IMR-90 (cell line): ENCODE measurements at regions not wholly inside any gene's neighbourhood (a gene's known extent, or its start where the extent isn't known, plus 50 kb on each side); places are given as distances from the start of the nearest gene placed in this dataset.

ENCODE experiments used
- ATAC-seq: fragments of 200-7000 bp; cut with Tn5 transposase; 2 replicates; pipeline ENCODE4 v1.9.1; 2020; ENCODE audit warnings: low read depth, mild to moderate bottlenecking, moderate library complexity
- BruUV-seq: library from RNA; stranded (reverse); fragments of 400-500 nt; replicated peaks from 2 replicates; lab custom pipeline; 2021; lab: Mats Ljungman, UMichigan
- CTCF ChIA-PET: fragments of 300-600 bp; formaldehyde crosslinking; extraction: SDS; loops from one replicate; lab custom pipeline; 2021; ENCODE audit warnings: antibody characterized with exemption; lab: Yijun Ruan, JAX
- POLR2A ChIA-PET: fragments of 300-600 bp; sonication (Branson Sonifier 250); formaldehyde crosslinking; loops from one replicate; lab custom pipeline; 2022; ENCODE audit warnings: antibody characterized with exemption; ENCODE audit not compliant: unreplicated experiment; lab: Charles Lee
- DNase-seq: peaks from one replicate; pipeline ENCODE4 v3.0.0; 2013
- H2AFZ ChIP-seq: replicated peaks from 2 replicates; pipeline ENCODE3; 2013; ENCODE audit warnings: low read length, mild to moderate bottlenecking; ENCODE audit not compliant: poor library complexity
- H2AK5ac ChIP-seq: 2 replicates; pipeline ENCODE4 v1.6.1; 2013; ENCODE audit warnings: low read depth, low read length, inconsistent platforms
- H2AK9ac ChIP-seq: replicated peaks from 2 replicates; pipeline ENCODE3; 2013; ENCODE audit warnings: mild to moderate bottlenecking, low read depth, low read length, moderate library complexity; ENCODE audit not compliant: poor library complexity
- H2BK120ac ChIP-seq: 2 replicates; pipeline ENCODE4 v1.6.1; 2013; ENCODE audit warnings: low read depth, low read length, inconsistent platforms
- H2BK15ac ChIP-seq: 3 replicates; pipeline ENCODE4 v1.6.1; 2013; ENCODE audit warnings: low read depth, low read length, inconsistent platforms
- H2BK20ac ChIP-seq: 2 replicates; pipeline ENCODE4 v1.6.1; 2013; ENCODE audit warnings: low read depth, mild to moderate bottlenecking, inconsistent platforms, low read length, moderate library complexity
- H2BK5ac ChIP-seq: 2 replicates; pipeline ENCODE4 v1.6.1; 2013; ENCODE audit warnings: mild to moderate bottlenecking, low read depth, low read length, inconsistent platforms; ENCODE audit not compliant: poor library complexity, severe bottlenecking
- H3K14ac ChIP-seq: replicated peaks from 2 replicates; pipeline ENCODE4 v1.6.1; 2013; ENCODE audit warnings: low read depth, low read length, inconsistent platforms
- H3K18ac ChIP-seq: 2 replicates; pipeline ENCODE4 v1.6.1; 2013; ENCODE audit warnings: low read depth, low read length, control low read depth
- H3K23ac ChIP-seq: 2 replicates; pipeline ENCODE4 v1.6.1; 2013; ENCODE audit warnings: low read depth, low read length, inconsistent platforms
- H3K27ac ChIP-seq: 2 replicates; pipeline ENCODE4 v1.5.1; 2013; ENCODE audit warnings: mild to moderate bottlenecking, control low read depth, low read length; ENCODE audit not compliant: insufficient read depth
- H3K27me3 ChIP-seq: 2 replicates; pipeline ENCODE4 v1.6.1; 2013; ENCODE audit warnings: low read length; ENCODE audit not compliant: control insufficient read depth, insufficient read depth
- H3K36me3 ChIP-seq: 2 replicates; pipeline ENCODE4 v1.6.1; 2013; ENCODE audit warnings: low read length, mixed read lengths; ENCODE audit not compliant: control insufficient read depth, insufficient read depth
- H3K4ac ChIP-seq: 2 replicates; pipeline ENCODE4 v1.6.1; 2013; ENCODE audit warnings: low read depth, low read length, inconsistent platforms
- H3K4me1 ChIP-seq: 2 replicates; pipeline ENCODE4 v1.6.1; 2013; ENCODE audit warnings: low read length, mixed read lengths; ENCODE audit not compliant: control insufficient read depth, insufficient read depth
- H3K4me2 ChIP-seq: 2 replicates; pipeline ENCODE4 v1.6.1; 2013; ENCODE audit warnings: low read depth, mild to moderate bottlenecking, control low read depth, low read length, moderate library complexity
- H3K4me3 ChIP-seq: 2 replicates; pipeline ENCODE4 v1.5.1; 2013; ENCODE audit warnings: low read depth, mild to moderate bottlenecking, control low read depth, low read length, moderate library complexity; ENCODE audit not compliant: insufficient read depth
- H3K56ac ChIP-seq: 2 replicates; pipeline ENCODE4 v1.6.1; 2013; ENCODE audit warnings: low read length, inconsistent platforms; ENCODE audit not compliant: insufficient read depth; ENCODE audit errors: extremely low read depth
- H3K79me1 ChIP-seq, 2 experiments: 2 replicates each; pipeline ENCODE4 v1.6.1; 2013; ENCODE audit warnings: low read length in 2 of 2, inconsistent platforms in 1 of 2, low read depth in 1 of 2
- H3K9ac ChIP-seq: 2 replicates; pipeline ENCODE4 v1.6.1; 2013; ENCODE audit warnings: low read depth, low read length, control low read depth
- H3K9me1 ChIP-seq: 2 replicates; pipeline ENCODE4 v1.6.1; 2013; ENCODE audit warnings: low read length, inconsistent platforms; ENCODE audit not compliant: insufficient read depth
- H3K9me3 ChIP-seq: 2 replicates; pipeline ENCODE4 v1.6.1; 2013; ENCODE audit warnings: low read length; ENCODE audit not compliant: control insufficient read depth, insufficient read depth
- H4K20me1 ChIP-seq: 2 replicates; pipeline ENCODE4 v1.6.1; 2013; ENCODE audit warnings: low read length, inconsistent platforms; ENCODE audit not compliant: insufficient read depth
- H4K5ac ChIP-seq: 2 replicates; pipeline ENCODE4 v1.6.1; 2013; ENCODE audit warnings: mild to moderate bottlenecking, low read depth, low read length, control low read depth
- H4K8ac ChIP-seq, 2 experiments: 2 replicates each; pipeline ENCODE4 v1.6.1; 2013; ENCODE audit warnings: low read depth in 2 of 2, low read length in 2 of 2, control low read depth in 1 of 2, inconsistent platforms in 1 of 2
- H4K91ac ChIP-seq: 2 replicates; pipeline ENCODE4 v1.6.1; 2013; ENCODE audit warnings: low read depth, low read length, inconsistent platforms; ENCODE audit not compliant: insufficient read depth
- CHD1 ChIP-seq: IDR thresholded peaks from 2 replicates; pipeline ENCODE4 v1.6.1; 2012; ENCODE audit warnings: low read depth, low read length, improper control_type of control experiment
- MAFK ChIP-seq: IDR thresholded peaks from 2 replicates; pipeline ENCODE4 v1.6.1; 2012; ENCODE audit warnings: low read depth, low read length, improper control_type of control experiment
- MAZ ChIP-seq: IDR thresholded peaks from 2 replicates; pipeline ENCODE4 v1.6.1; 2012; ENCODE audit warnings: low read depth, mild to moderate bottlenecking, low read length, improper control_type of control experiment, moderate library complexity, borderline replicate concordance
- MXI1 ChIP-seq: IDR thresholded peaks from 2 replicates; pipeline ENCODE4 v1.6.1; 2012; ENCODE audit warnings: low read depth, mild to moderate bottlenecking, low read length, moderate library complexity, borderline replicate concordance
- RAD21 ChIP-seq: IDR thresholded peaks from 2 replicates; pipeline ENCODE4 v1.6.1; 2012; ENCODE audit warnings: low read length, improper control_type of control experiment
- WGBS, 2 experiments: methylation state at CpG; one replicate each; pipeline versions ENCODE4 v1.1.5 to v1.1.7; 2013; ENCODE audit warnings: missing lambda C conversion rate in 2 of 2; ENCODE audit not compliant: insufficient read length in 1 of 2; ENCODE audit errors: extremely low coverage in 2 of 2; 5-methylcytosine and 5-hydroxymethylcytosine counted together
- dilution Hi-C: fragments of 300-500 bp; cut with HindIII; formaldehyde crosslinking; loops from one replicate; pipeline ENCODE4 v1.14.3; 2018; ENCODE audit warnings: low sequenced_read_pairs; ENCODE audit not compliant: unreplicated experiment
- in situ Hi-C: fragments of 300-500 bp; cut with MboI; formaldehyde crosslinking; loops from 3 replicates; pipeline ENCODE4 v1.14.3; 2019; ENCODE audit warnings: low sequenced_read_pairs, inconsistent platforms, mixed read lengths
- intact Hi-C: fragments of 100-400 bp; cut with micrococcal nuclease; formaldehyde crosslinking; loops from 2 replicates; pipeline ENCODE4 v1.10.0; 2022
- TF ChIP-seq, protein P1 (sequence below): conservative IDR thresholded peaks from 2 replicates; pipeline ENCODE4 v1.5.1; 2012; ENCODE audit warnings: mild to moderate bottlenecking, low read depth, low read length, improper control_type of control experiment

DNA sequence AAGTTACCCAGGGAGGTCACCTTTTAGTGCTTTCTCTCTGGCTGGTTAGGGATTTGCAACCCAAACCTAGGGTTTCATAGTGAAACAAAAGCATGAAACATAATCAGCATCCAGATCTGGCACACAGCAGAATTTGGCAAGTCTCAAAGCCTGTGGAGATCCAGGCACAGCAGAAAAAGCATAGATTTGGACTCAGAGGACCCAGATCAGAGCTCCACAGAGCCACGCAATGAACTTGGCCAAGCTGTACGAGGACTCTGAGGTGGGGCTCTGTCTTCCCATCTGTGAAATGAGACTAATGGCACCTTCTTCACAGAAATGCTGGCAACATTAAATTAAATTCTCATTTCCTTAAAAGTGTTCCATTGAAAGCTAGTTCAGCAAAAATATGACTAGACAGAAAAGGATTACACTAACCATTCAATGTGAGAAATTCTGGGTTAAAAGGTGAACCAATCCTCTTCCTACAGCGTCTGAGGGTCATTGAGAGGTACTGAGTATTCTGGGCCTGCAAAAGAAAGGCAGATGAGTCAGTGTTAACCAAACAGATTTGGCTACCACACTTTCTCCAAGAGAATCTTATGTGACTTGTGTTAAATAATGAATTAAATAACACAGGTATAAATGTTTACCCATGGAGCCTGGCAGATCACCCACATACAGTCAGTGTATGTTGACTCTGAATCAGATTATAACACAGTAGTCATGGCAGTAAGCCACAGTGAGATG lies 266.3 kb downstream of the MREG start:
- no peak overlapping the region for H3K56ac ChIP-seq
- H4K91ac ChIP-seq = no peak overlapping the region
- ATAC-seq = no peak
- no peaks in the 10 kb centered on the region for H3K36me3 ChIP-seq
- CTCF ChIA-PET = no interaction called here
- DNase-seq = peak; percentile 33
- intact Hi-C loops (no loop called here), in situ Hi-C loops (no loop called here), dilution Hi-C loops (no loop called here)
- no peaks in the 10 kb centered on the region for H3K79me1 ChIP-seq
- H3K9me3 ChIP-seq = no peaks in the 10 kb centered on the region
- H4K20me1 ChIP-seq = no peaks in the 10 kb centered on the region
- H3K4me3 ChIP-seq = no peak overlapping the region
- no peak overlapping the region; the same call in 1 of the 2 replicates for H3K14ac ChIP-seq
- BruUV-seq = no TSS peak
- WGBS, 2 experiments = 100% methylated on average over 1 of the region's 3 CpGs; no CpG with 5 or more reads in 1 of the 2 experiments
- H3K27ac ChIP-seq = no peak overlapping the region
- no peak overlapping the region for H2AFZ ChIP-seq
- H2BK120ac ChIP-seq = peak overlapping the region; percentile 12; the same call in 1 of the 2 replicates
- no peak overlapping the region; the same call in 1 of the 2 replicates for H2AK5ac ChIP-seq
- H4K5ac ChIP-seq = no peak overlapping the region
- no peaks in the 10 kb centered on the region for H3K27me3 ChIP-seq
- peaks cover 12% of the 10 kb centered on the region for H3K4me1 ChIP-seq
- H3K9me1 ChIP-seq = peaks cover 18% of the 10 kb centered on the region
- H3K18ac ChIP-seq = no peak overlapping the region
- no peak overlapping the region for H3K23ac ChIP-seq
- POLR2A ChIA-PET = no interaction called here
- peak overlapping the region; percentile 13; the same call in 1 of the 3 replicates for H2BK15ac ChIP-seq
- H2AK9ac ChIP-seq = no peak overlapping the region
- TF ChIP-seq, protein P1, sequence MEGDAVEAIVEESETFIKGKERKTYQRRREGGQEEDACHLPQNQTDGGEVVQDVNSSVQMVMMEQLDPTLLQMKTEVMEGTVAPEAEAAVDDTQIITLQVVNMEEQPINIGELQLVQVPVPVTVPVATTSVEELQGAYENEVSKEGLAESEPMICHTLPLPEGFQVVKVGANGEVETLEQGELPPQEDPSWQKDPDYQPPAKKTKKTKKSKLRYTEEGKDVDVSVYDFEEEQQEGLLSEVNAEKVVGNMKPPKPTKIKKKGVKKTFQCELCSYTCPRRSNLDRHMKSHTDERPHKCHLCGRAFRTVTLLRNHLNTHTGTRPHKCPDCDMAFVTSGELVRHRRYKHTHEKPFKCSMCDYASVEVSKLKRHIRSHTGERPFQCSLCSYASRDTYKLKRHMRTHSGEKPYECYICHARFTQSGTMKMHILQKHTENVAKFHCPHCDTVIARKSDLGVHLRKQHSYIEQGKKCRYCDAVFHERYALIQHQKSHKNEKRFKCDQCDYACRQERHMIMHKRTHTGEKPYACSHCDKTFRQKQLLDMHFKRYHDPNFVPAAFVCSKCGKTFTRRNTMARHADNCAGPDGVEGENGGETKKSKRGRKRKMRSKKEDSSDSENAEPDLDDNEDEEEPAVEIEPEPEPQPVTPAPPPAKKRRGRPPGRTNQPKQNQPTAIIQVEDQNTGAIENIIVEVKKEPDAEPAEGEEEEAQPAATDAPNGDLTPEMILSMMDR = no peak
- no peak for TF ChIP-seq CHD1
- TF ChIP-seq MAFK = no peak
- TF ChIP-seq RAD21 = no peak
- TF ChIP-seq MAZ = no peak
- no peak for TF ChIP-seq MXI1
- no peak overlapping the region for H2BK5ac ChIP-seq
- no peak overlapping the region for H3K4me2 ChIP-seq
- no peak overlapping the region for H4K8ac ChIP-seq
- H3K4ac ChIP-seq = no peak overlapping the region
- H2BK20ac ChIP-seq = no peak overlapping the region
- H3K9ac ChIP-seq = no peak overlapping the region
